GM23338 (cell line): ENCODE measurements at regions not wholly inside any gene's neighbourhood (a gene's known extent, or its start where the extent isn't known, plus 50 kb on each side); places are given as distances from the start of the nearest gene placed in this dataset.

Source experiments
- POLR2AphosphoS5 ChIP-seq: IDR thresholded peaks from 2 replicates; pipeline ENCODE4 v1.6.1; 2016; ENCODE audit warnings: antibody characterized with exemption, low read depth
- TF ChIP-seq, protein P1 (sequence below): IDR thresholded peaks from one replicate; pipeline ENCODE4 v1.6.1; 2018; ENCODE audit warnings: antibody characterized with exemption; ENCODE audit not compliant: unreplicated experiment
- TF ChIP-seq, protein P2 (sequence below), 2 experiments: fragments of 200-600 bp in 1 of 2; sonication (generic) in 1 of 2; conservative IDR thresholded peaks; 2 replicates each; pipeline versions ENCODE4 v1.5.1 to v1.6.1; 2016 to 2017; ENCODE audit warnings: antibody characterized with exemption in 2 of 2, low read depth in 2 of 2, mild to moderate bottlenecking in 2 of 2, moderate library complexity in 1 of 2

DNA sequence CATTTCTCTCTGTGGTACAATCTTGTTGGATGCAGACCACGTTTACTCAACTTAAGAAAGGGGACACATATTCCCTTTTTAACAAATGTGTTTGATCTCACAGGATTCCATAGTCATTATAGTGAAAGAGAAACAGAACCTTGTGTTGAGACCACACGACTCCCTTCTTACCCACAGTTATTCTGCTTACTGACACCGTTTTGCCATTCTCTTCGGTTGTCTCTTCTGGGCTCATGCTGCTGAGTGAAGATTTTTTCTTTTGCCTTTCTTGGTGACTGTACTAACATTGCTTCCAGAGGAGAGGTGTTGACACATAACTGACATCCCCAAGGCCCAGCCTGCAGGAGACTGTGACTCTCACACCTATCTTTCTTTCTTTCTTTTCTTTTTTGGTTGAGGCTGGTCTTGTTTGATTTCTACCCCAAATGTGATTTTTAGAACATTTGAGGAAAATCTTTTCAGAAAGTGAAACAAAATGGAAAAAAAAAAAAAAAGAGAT, 61.2 kb upstream of the OTOGL start:
- TF ChIP-seq, protein P1, sequence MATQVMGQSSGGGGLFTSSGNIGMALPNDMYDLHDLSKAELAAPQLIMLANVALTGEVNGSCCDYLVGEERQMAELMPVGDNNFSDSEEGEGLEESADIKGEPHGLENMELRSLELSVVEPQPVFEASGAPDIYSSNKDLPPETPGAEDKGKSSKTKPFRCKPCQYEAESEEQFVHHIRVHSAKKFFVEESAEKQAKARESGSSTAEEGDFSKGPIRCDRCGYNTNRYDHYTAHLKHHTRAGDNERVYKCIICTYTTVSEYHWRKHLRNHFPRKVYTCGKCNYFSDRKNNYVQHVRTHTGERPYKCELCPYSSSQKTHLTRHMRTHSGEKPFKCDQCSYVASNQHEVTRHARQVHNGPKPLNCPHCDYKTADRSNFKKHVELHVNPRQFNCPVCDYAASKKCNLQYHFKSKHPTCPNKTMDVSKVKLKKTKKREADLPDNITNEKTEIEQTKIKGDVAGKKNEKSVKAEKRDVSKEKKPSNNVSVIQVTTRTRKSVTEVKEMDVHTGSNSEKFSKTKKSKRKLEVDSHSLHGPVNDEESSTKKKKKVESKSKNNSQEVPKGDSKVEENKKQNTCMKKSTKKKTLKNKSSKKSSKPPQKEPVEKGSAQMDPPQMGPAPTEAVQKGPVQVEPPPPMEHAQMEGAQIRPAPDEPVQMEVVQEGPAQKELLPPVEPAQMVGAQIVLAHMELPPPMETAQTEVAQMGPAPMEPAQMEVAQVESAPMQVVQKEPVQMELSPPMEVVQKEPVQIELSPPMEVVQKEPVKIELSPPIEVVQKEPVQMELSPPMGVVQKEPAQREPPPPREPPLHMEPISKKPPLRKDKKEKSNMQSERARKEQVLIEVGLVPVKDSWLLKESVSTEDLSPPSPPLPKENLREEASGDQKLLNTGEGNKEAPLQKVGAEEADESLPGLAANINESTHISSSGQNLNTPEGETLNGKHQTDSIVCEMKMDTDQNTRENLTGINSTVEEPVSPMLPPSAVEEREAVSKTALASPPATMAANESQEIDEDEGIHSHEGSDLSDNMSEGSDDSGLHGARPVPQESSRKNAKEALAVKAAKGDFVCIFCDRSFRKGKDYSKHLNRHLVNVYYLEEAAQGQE, result no peak
- TF ChIP-seq POLR2AphosphoS5, result no peak
- TF ChIP-seq, protein P2, sequence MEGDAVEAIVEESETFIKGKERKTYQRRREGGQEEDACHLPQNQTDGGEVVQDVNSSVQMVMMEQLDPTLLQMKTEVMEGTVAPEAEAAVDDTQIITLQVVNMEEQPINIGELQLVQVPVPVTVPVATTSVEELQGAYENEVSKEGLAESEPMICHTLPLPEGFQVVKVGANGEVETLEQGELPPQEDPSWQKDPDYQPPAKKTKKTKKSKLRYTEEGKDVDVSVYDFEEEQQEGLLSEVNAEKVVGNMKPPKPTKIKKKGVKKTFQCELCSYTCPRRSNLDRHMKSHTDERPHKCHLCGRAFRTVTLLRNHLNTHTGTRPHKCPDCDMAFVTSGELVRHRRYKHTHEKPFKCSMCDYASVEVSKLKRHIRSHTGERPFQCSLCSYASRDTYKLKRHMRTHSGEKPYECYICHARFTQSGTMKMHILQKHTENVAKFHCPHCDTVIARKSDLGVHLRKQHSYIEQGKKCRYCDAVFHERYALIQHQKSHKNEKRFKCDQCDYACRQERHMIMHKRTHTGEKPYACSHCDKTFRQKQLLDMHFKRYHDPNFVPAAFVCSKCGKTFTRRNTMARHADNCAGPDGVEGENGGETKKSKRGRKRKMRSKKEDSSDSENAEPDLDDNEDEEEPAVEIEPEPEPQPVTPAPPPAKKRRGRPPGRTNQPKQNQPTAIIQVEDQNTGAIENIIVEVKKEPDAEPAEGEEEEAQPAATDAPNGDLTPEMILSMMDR (conservative IDR thresholded peaks at IDR 0.05; ENCODE audit: low read depth in 2 of 2), result no peak
